ENCODE measurements at regions not wholly inside any gene's neighbourhood (a gene's known extent, or its start where the extent isn't known, plus 50 kb on each side); places are given as distances from the start of the nearest gene placed in this dataset.

DNA sequence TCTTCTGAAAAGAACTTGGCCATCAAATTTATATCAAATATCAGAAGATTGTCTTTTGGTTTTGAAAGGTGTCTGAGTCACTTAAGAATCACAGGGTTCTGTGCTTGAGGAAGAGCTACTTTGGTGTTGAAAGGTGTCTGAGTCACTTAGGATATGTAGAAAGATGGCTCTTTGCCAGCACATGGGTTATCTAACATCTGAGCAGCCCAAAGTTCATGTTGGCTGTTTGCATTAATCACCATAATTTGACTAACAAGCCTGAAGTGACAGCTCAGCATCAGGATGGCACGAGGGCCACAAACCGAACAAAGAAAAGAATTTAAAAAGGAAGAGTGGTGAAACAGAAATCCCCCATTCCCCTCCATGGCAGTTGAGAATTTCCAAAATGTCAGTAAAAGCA, 190.5 kb upstream of the CMC1 start:
- TF ChIP-seq ZNF586 (CRISPR knock-in tag; conservative IDR thresholded peaks at IDR 0.05), result no peak
- TF ChIP-seq IRF2 (CRISPR knock-in tag; IDR thresholded peaks at IDR 0.05), result no peak
- TF ChIP-seq, protein P1, sequence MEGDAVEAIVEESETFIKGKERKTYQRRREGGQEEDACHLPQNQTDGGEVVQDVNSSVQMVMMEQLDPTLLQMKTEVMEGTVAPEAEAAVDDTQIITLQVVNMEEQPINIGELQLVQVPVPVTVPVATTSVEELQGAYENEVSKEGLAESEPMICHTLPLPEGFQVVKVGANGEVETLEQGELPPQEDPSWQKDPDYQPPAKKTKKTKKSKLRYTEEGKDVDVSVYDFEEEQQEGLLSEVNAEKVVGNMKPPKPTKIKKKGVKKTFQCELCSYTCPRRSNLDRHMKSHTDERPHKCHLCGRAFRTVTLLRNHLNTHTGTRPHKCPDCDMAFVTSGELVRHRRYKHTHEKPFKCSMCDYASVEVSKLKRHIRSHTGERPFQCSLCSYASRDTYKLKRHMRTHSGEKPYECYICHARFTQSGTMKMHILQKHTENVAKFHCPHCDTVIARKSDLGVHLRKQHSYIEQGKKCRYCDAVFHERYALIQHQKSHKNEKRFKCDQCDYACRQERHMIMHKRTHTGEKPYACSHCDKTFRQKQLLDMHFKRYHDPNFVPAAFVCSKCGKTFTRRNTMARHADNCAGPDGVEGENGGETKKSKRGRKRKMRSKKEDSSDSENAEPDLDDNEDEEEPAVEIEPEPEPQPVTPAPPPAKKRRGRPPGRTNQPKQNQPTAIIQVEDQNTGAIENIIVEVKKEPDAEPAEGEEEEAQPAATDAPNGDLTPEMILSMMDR (IDR thresholded peaks at IDR 0.05 in 2 of 3, conservative IDR thresholded peaks at IDR 0.05 in 1 of 3; ENCODE audit: insufficient read depth in 2 of 3, low read depth in 1 of 3, low read length in 3 of 3), result no peak
- no peak for TF ChIP-seq SPI1 (IDR thresholded peaks at IDR 0.05; ENCODE audit: borderline replicate concordance, low read depth, low read length)
- no peak for TF ChIP-seq ZZZ3 (IDR thresholded peaks at IDR 0.05)
- no peak for TF ChIP-seq BRD4 (IDR thresholded peaks at IDR 0.05)
- no peak for TF ChIP-seq TAF1 (IDR thresholded peaks at IDR 0.05; ENCODE audit: control insufficient read depth, extremely low read depth, insufficient read depth, low read length, severe bottlenecking)
- TF ChIP-seq PML (IDR thresholded peaks at IDR 0.05; ENCODE audit: low read length), result no peak
- no peak for TF ChIP-seq KAT7 (CRISPR knock-in tag; IDR thresholded peaks at IDR 0.05; ENCODE audit: borderline replicate concordance)
- TF ChIP-seq CBX5 (IDR thresholded peaks at IDR 0.05; ENCODE audit: borderline replicate concordance, low read depth), result no peak
- no peak for TF ChIP-seq POLR2B (IDR thresholded peaks at IDR 0.05; ENCODE audit: low read depth, partially characterized antibody)

Data from K562 (cell line).